HG02763 (cell line): ENCODE measurements at regions not wholly inside any gene's neighbourhood (a gene's known extent, or its start where the extent isn't known, plus 50 kb on each side); places are given as distances from the start of the nearest gene placed in this dataset.
"Not testable (repeated sequence)": the region's sequence is repeated elsewhere in the genome, so short reads cannot be mapped to it uniquely, and the experiment has no call there.

ENCODE experiments used
- ATAC-seq: cut with Tn5 transposase; IDR thresholded peaks from one replicate; pipeline ENCODE4 v1.9.1; 2021; ENCODE audit warnings: mild to moderate bottlenecking, moderate library complexity; ENCODE audit not compliant: unreplicated experiment

- ATAC-seq = no peak
These were observed 246.6 kb upstream of the IL12B start for GRCh38 chr5:159576902-159577301.

GRCh38 chr5:159581502-159582249 lies 251.4 kb upstream of the IL12B start:
- no peak for ATAC-seq

GRCh38 chr5:159582756-159583541 lies 252.7 kb upstream of the IL12B start:
- ATAC-seq = no peak

- no peak for ATAC-seq
These were observed 256.6 kb upstream of the IL12B start for GRCh38 chr5:159586921-159587320.

GRCh38 chr5:159588941-159589340 lies 258.7 kb upstream of the IL12B start:
- ATAC-seq = no peak

- no peak for ATAC-seq
These were observed 263.3 kb upstream of the IL12B start for GRCh38 chr5:159593518-159594073.

- not testable (repeated sequence) for ATAC-seq
These were observed 265.3 kb upstream of the IL12B start for GRCh38 chr5:159595561-159595960.

- ATAC-seq = no peak
These were observed 270.9 kb upstream of the IL12B start for GRCh38 chr5:159601216-159601615.

- ATAC-seq = no peak
These were observed 272.1 kb upstream of the IL12B start for GRCh38 chr5:159602434-159602833.

- no peak for ATAC-seq
These were observed 275.3 kb upstream of the IL12B start for GRCh38 chr5:159605585-159605984.

- no peak for ATAC-seq
These were observed 279.1 kb upstream of the IL12B start for GRCh38 chr5:159609359-159609758.

GRCh38 chr5:159610966-159611579 lies 280.8 kb upstream of the IL12B start:
- ATAC-seq = no peak

- no peak for ATAC-seq
These were observed 286.7 kb upstream of the IL12B start for GRCh38 chr5:159616952-159617351.

- no peak for ATAC-seq
These were observed 289.5 kb upstream of the IL12B start for GRCh38 chr5:159619826-159620225.

GRCh38 chr5:159620853-159621540 lies 290.7 kb upstream of the IL12B start:
- no peak for ATAC-seq

- no peak for ATAC-seq
These were observed 287.6 kb upstream of the ADRA1B start for GRCh38 chr5:159628703-159629102.

GRCh38 chr5:159629158-159629557 lies 287.1 kb upstream of the ADRA1B start:
- no peak for ATAC-seq

GRCh38 chr5:159630545-159630944 lies 285.7 kb upstream of the ADRA1B start:
- no peak for ATAC-seq

GRCh38 chr5:159631001-159631400 lies 285.3 kb upstream of the ADRA1B start:
- no peak for ATAC-seq

GRCh38 chr5:159632866-159633265 lies 283.4 kb upstream of the ADRA1B start:
- no peak for ATAC-seq

- no peak for ATAC-seq
These were observed 277.8 kb upstream of the ADRA1B start for GRCh38 chr5:159638481-159638880.
